HS-27A (cell line): ENCODE measurements at regions not wholly inside any gene's neighbourhood (a gene's known extent, or its start where the extent isn't known, plus 50 kb on each side); places are given as distances from the start of the nearest gene placed in this dataset.
"Not testable (repeated sequence)": the region's sequence is repeated elsewhere in the genome, so short reads cannot be mapped to it uniquely, and the experiment has no call there.

Source experiments
- DNase-seq: peaks from one replicate; pipeline ENCODE4 v3.0.0-alpha.2; 2012; ENCODE audit warnings: low read depth, missing footprints

- no peak for DNase-seq
These were observed 169.2 kb upstream of the ATP6AP2 start for GRCh38 chrX:40411340-40412111.

- no peak for DNase-seq
These were observed 169.9 kb upstream of the ATP6AP2 start for GRCh38 chrX:40410859-40411258.

GRCh38 chrX:40406330-40406859, 174.4 kb upstream of the ATP6AP2 start:
- no peak for DNase-seq

- no peak for DNase-seq
These were observed 175.4 kb upstream of the ATP6AP2 start for GRCh38 chrX:40405399-40405798.

GRCh38 chrX:40403757-40404156, 177.0 kb upstream of the ATP6AP2 start:
- no peak for DNase-seq

- DNase-seq = no peak
These were observed 177.8 kb upstream of the ATP6AP2 start for GRCh38 chrX:40402831-40403533.

- DNase-seq = no peak
These were observed 185.7 kb upstream of the ATP6AP2 start for GRCh38 chrX:40395102-40395501.

GRCh38 chrX:40394302-40394701, 186.5 kb upstream of the ATP6AP2 start:
- DNase-seq = no peak

GRCh38 chrX:40392599-40392998, 188.2 kb upstream of the ATP6AP2 start:
- no peak for DNase-seq

GRCh38 chrX:40391662-40392061, 189.1 kb upstream of the ATP6AP2 start:
- DNase-seq = no peak

GRCh38 chrX:40389555-40389954, 191.2 kb upstream of the ATP6AP2 start:
- no peak for DNase-seq

- no peak for DNase-seq
These were observed 192.3 kb upstream of the ATP6AP2 start for GRCh38 chrX:40388441-40388840.

GRCh38 chrX:40387869-40388268, 192.9 kb upstream of the ATP6AP2 start:
- DNase-seq = not testable (repeated sequence)

GRCh38 chrX:40387311-40387710, 193.5 kb upstream of the ATP6AP2 start:
- not testable (repeated sequence) for DNase-seq

GRCh38 chrX:40385682-40386081, 195.1 kb upstream of the ATP6AP2 start:
- no peak for DNase-seq

- no peak for DNase-seq
These were observed 195.5 kb upstream of the ATP6AP2 start for GRCh38 chrX:40385256-40385655.

GRCh38 chrX:40383969-40384368, 196.8 kb upstream of the ATP6AP2 start:
- no peak for DNase-seq

GRCh38 chrX:40383360-40383759, 197.4 kb upstream of the ATP6AP2 start:
- DNase-seq = no peak

GRCh38 chrX:40380655-40381488, 199.9 kb upstream of the ATP6AP2 start:
- no peak for DNase-seq

- DNase-seq = no peak
These were observed 203.1 kb upstream of the ATP6AP2 start for GRCh38 chrX:40377684-40378083.

GRCh38 chrX:40374486-40374885, 206.3 kb upstream of the ATP6AP2 start:
- no peak for DNase-seq

- DNase-seq = no peak
These were observed 207.1 kb upstream of the ATP6AP2 start for GRCh38 chrX:40373641-40374040.
